K562 (cell line): ENCODE measurements at regions not wholly inside any gene's neighbourhood (a gene's known extent, or its start where the extent isn't known, plus 50 kb on each side); places are given as distances from the start of the nearest gene placed in this dataset.

Experiments used
- ATAC-seq: fragments of 200-7000 bp; cut with Tn5 transposase; 3 replicates; pipeline ENCODE4 v1.9.1; 2020; ENCODE audit warnings: moderate library complexity
- BruUV-seq: library from RNA; stranded (reverse); fragments of 400-500 nt; replicated peaks from 2 replicates; lab custom pipeline; 2021; lab: Mats Ljungman, UMichigan
- CTCF ChIA-PET: fragments of 300-600 bp; formaldehyde crosslinking; extraction: SDS; loops from one replicate; lab custom pipeline; 2021; ENCODE audit warnings: low intra/inter-chr PET ratio; lab: Yijun Ruan, JAX
- POLR2A ChIA-PET: fragments of 300-600, 350-650 bp; sonication (Branson Sonifier 250); formaldehyde crosslinking; extraction: SDS; loops from one replicate; lab custom pipeline; 2021; ENCODE audit warnings: antibody characterized with exemption, inconsistent platforms; lab: Yijun Ruan, JAX
- DNase-seq, 4 experiments: peaks; one replicate each; pipeline versions ENCODE4 v3.0.0 to v3.0.0-alpha.2; 2011 to 2018; ENCODE audit warnings: low spot score in 3 of 4, mixed read lengths in 3 of 4; ENCODE audit errors: extremely low read depth in 1 of 4
- FAIRE-seq: peaks from 2 replicates; lab custom pipeline; 2011; peaks lifted over from hg19 to GRCh38; lab: Jason Lieb, UNC
- H2AFZ ChIP-seq: 2 replicates; pipeline ENCODE4 v1.6.0; 2011; ENCODE audit warnings: low read depth, low read length, control low read depth, inconsistent platforms
- H3K27ac ChIP-seq: fragments of 200-600 bp; 3 replicates; pipeline ENCODE4 v1.8.0; 2011; ENCODE audit warnings: low read depth, mild to moderate bottlenecking, control low read depth, inconsistent platforms, low read length, moderate library complexity, mixed read lengths; ENCODE audit errors: extremely low read depth
- H3K27me3 ChIP-seq, 2 experiments: fragments of 300-600 bp in 1 of 2; 2 replicates in 1 of 2; 3 replicates in 1 of 2; pipeline versions ENCODE4 v1.6.0 to v1.8.0; 2011; ENCODE audit warnings: inconsistent platforms in 2 of 2, low read length in 2 of 2, mild to moderate bottlenecking in 1 of 2, mixed read lengths in 1 of 2, moderate library complexity in 1 of 2; ENCODE audit not compliant: control insufficient read depth in 2 of 2, insufficient read depth in 2 of 2
- H3K36me3 ChIP-seq: fragments of 300-600 bp; 3 replicates; pipeline ENCODE4 v1.8.0; 2011; ENCODE audit warnings: mild to moderate bottlenecking, low read length, inconsistent platforms; ENCODE audit not compliant: control insufficient read depth, insufficient read depth
- H3K4me1 ChIP-seq, 2 experiments: fragments of 200-600 bp in 1 of 2; replicated peaks in 1 of 2; 2 replicates in 1 of 2; 3 replicates in 1 of 2; pipeline versions ENCODE4 v1.5.1 to v1.8.0; 2011; ENCODE audit warnings: inconsistent platforms in 2 of 2, low read length in 2 of 2, mild to moderate bottlenecking in 1 of 2, mixed read lengths in 1 of 2, moderate library complexity in 1 of 2; ENCODE audit not compliant: control insufficient read depth in 2 of 2, insufficient read depth in 2 of 2
- H3K4me2 ChIP-seq: 2 replicates; pipeline ENCODE4 v1.6.1; 2011; ENCODE audit warnings: low read length, control low read depth, inconsistent platforms, mixed read lengths; ENCODE audit not compliant: insufficient read depth
- H3K4me3 ChIP-seq: fragments of 200-600 bp; sonication (generic), shearing (Covaris generic); 2 replicates; pipeline ENCODE4 v1.5.1; 2016; ENCODE audit warnings: control low read depth, inconsistent platforms
- H3K79me2 ChIP-seq: fragments of 200-600 bp; 3 replicates; pipeline ENCODE4 v1.8.0; 2011; ENCODE audit warnings: low read length, inconsistent platforms; ENCODE audit not compliant: control insufficient read depth, insufficient read depth
- H3K9ac ChIP-seq, 2 experiments: 2 replicates each; pipeline versions ENCODE4 v1.6.0 to v1.6.1; 2011; ENCODE audit warnings: low read depth in 2 of 2, low read length in 2 of 2, control low read depth in 1 of 2, inconsistent platforms in 1 of 2, mild to moderate bottlenecking in 1 of 2, mixed read lengths in 1 of 2; ENCODE audit not compliant: insufficient read depth in 1 of 2
- H3K9me1 ChIP-seq: one replicate; pipeline ENCODE4 v1.6.0; 2011; ENCODE audit warnings: inconsistent platforms, mild to moderate bottlenecking, low read length, moderate library complexity; ENCODE audit not compliant: control insufficient read depth, insufficient read depth
- H3K9me3 ChIP-seq: replicated peaks from 2 replicates; pipeline ENCODE4 v1.5.1; 2011; ENCODE audit warnings: low read depth, low read length, inconsistent platforms; ENCODE audit not compliant: control insufficient read depth, insufficient read depth
- H4K20me1 ChIP-seq: replicated peaks from 2 replicates; pipeline ENCODE4 v1.6.1; 2011; ENCODE audit warnings: low read length, inconsistent platforms, mixed read lengths; ENCODE audit not compliant: control insufficient read depth, insufficient read depth
- CEBPB ChIP-seq: fragments of 450-650 bp; IDR thresholded peaks from 2 replicates; pipeline ENCODE4 v1.6.1; 2016; ENCODE audit warnings: missing genetic modification characterization, missing compliant biosample characterization
- GTF2E2 ChIP-seq: fragments of 200-800 bp; sonication (Bioruptor generic); IDR thresholded peaks from 2 replicates; pipeline ENCODE4 v1.6.1; 2016; ENCODE audit warnings: missing genetic modification characterization, missing compliant biosample characterization
- MEIS2 ChIP-seq: fragments of 450-650 bp; IDR thresholded peaks from 2 replicates; pipeline ENCODE4 v1.6.1; 2014; ENCODE audit warnings: mild to moderate bottlenecking; ENCODE audit not compliant: partially characterized antibody
- MTA3 ChIP-seq: fragments of 450-650 bp; formaldehyde crosslinking; IDR thresholded peaks from 2 replicates; pipeline ENCODE4 v1.6.1; 2017; ENCODE audit warnings: mild to moderate bottlenecking, borderline replicate concordance
- MXI1 ChIP-seq: IDR thresholded peaks from 2 replicates; pipeline ENCODE4 v1.6.1; 2011; ENCODE audit warnings: low read depth, mild to moderate bottlenecking, improper control_type of control experiment, low read length
- RBM22 ChIP-seq: fragments of 200-400 bp; formaldehyde crosslinking; IDR thresholded peaks from 2 replicates; pipeline ENCODE4 v1.6.1; 2018; ENCODE audit warnings: low read length, low read depth; ENCODE audit not compliant: poor library complexity, severe bottlenecking
- WGBS: fragments of 100-300 bp; shearing (Covaris generic); methylation state at CpG from one replicate; pipeline ENCODE4 v1.1.6; 2016; ENCODE audit warnings: low coverage, mixed read lengths; ENCODE audit not compliant: insufficient coverage; ENCODE audit errors: missing lambda C conversion rate; 5-methylcytosine and 5-hydroxymethylcytosine counted together
- in situ Hi-C: fragments of 300-500 bp; cut with MboI; formaldehyde crosslinking; loops from 4 replicates; pipeline ENCODE4 v1.15.0; 2018; ENCODE audit warnings: inconsistent platforms, mixed read lengths
- intact Hi-C: fragments of 100-400 bp; cut with micrococcal nuclease; formaldehyde crosslinking; loops from 2 replicates; pipeline ENCODE4 v1.14.2; 2022
- TF ChIP-seq, protein P1 (sequence below), 2 experiments: IDR thresholded peaks in 1 of 2; conservative IDR thresholded peaks in 1 of 2; 2 replicates each; pipeline ENCODE4 v1.6.1; 2016; ENCODE audit warnings: low read depth in 2 of 2, mild to moderate bottlenecking in 1 of 2, missing compliant biosample characterization in 1 of 2, missing genetic modification characterization in 1 of 2, moderate library complexity in 1 of 2
- TF ChIP-seq, protein P2 (sequence below): fragments of 150-350 bp; IDR thresholded peaks from 2 replicates; pipeline ENCODE4 v1.6.1; 2014; ENCODE audit warnings: low read depth, mild to moderate bottlenecking, low read length, borderline replicate concordance
- TF ChIP-seq, protein P3 (sequence below): fragments of 200-400 bp; formaldehyde crosslinking; IDR thresholded peaks from 2 replicates; pipeline ENCODE4 v1.6.1; 2017; ENCODE audit warnings: mild to moderate bottlenecking, low read depth, low read length, moderate library complexity

DNA sequence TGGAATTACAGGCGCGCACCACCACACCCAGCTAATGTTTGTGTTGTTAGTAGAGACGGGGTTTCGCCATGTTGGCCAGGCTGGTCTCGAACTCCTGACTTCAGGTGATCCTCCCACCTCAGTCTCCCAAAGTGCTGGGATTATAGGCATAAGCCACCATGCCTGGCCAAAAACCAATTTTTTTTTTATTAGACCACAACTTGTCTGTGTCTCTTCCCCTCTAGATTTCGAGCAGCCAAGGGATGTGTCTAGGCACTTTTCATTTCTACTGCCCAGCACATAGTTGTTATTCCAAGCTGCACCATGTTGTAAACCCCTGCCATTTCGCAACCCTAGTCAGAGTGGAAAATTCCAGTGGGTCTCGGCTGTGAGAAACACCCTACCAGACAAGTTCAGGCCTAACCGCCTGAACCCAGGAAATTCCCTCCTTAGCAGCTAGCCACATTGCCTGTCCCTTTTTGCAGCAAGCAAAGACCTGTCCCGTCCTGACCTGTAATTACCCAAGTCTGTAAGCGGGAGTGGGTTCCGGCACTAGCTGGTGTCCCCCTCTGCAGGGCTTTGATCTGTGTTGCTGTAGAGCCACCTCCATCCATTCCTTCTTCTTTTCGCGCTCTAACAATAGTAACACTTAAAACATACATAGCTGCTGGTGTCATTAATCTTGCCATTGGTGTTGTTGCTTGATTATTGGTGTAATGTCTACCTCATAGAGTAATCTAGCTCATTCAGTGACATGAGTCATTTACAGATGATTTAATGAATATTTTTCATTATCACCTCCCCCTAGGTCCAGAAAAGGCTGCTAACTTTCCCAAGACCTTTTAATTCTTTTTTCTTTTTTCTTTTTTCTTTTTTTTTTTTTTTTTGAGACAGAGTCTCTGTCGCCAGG lies 77.3 kb upstream of the ATF7IP2 start:
- Histone ChIP-seq H3K4me3 (no peak overlapping the region), H4K20me1 (no peaks in the 10 kb centered on the region), H3K4me2 (peak overlapping the region; percentile 5; the same call in 1 of the 2 replicates), H2AFZ (peak overlapping the region; percentile 17; the same call in 1 of the 2 replicates), H3K27ac (no peak overlapping the region), H3K4me1 (peaks cover 11 to 22% of the 10 kb centered on the region in 2 experiments), H3K36me3 (no peaks in the 10 kb centered on the region), H3K9me3 (no peaks in the 10 kb centered on the region), H3K9me1 (no peaks in the 10 kb centered on the region), H3K79me2 (no peaks in the 10 kb centered on the region), H3K9ac (no peak overlapping the region), H3K27me3 (no peaks in the 10 kb centered on the region)
- ChIA-PET CTCF (no interaction called here), POLR2A (interaction anchor here (0.6 to 0.7 kb wide), 2 partner anchors 113 to 321 kb away, joined by 3 read pairs; no protein-coding TSS in a partner anchor)
- no peak for FAIRE-seq
- no peak for DNase-seq
- in situ Hi-C loops = no loop called here
- BruUV-seq = no TSS peak
- intact Hi-C loops = no loop called here
- WGBS = 87% methylated on average over 13 of the region's 15 CpGs
- no peak for ATAC-seq
- TF ChIP-seq, protein P1, sequence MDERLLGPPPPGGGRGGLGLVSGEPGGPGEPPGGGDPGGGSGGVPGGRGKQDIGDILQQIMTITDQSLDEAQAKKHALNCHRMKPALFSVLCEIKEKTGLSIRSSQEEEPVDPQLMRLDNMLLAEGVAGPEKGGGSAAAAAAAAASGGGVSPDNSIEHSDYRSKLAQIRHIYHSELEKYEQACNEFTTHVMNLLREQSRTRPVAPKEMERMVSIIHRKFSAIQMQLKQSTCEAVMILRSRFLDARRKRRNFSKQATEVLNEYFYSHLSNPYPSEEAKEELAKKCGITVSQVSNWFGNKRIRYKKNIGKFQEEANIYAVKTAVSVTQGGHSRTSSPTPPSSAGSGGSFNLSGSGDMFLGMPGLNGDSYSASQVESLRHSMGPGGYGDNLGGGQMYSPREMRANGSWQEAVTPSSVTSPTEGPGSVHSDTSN (CRISPR knock-in tag; IDR thresholded peaks at IDR 0.05; ENCODE audit: low read depth) = no peak
- TF ChIP-seq, protein P1 (tag; conservative IDR thresholded peaks at IDR 0.05; ENCODE audit: low read depth) = 0 out of 2 replicates have a peak, but pooled peaks have one; percentile 30
- TF ChIP-seq MEIS2 (peak; percentile 63), MTA3 (no peak), GTF2E2 (tag) (no peak), RBM22 (no peak), MXI1 (no peak), CEBPB (peak; percentile 81)
- TF ChIP-seq, protein P2, sequence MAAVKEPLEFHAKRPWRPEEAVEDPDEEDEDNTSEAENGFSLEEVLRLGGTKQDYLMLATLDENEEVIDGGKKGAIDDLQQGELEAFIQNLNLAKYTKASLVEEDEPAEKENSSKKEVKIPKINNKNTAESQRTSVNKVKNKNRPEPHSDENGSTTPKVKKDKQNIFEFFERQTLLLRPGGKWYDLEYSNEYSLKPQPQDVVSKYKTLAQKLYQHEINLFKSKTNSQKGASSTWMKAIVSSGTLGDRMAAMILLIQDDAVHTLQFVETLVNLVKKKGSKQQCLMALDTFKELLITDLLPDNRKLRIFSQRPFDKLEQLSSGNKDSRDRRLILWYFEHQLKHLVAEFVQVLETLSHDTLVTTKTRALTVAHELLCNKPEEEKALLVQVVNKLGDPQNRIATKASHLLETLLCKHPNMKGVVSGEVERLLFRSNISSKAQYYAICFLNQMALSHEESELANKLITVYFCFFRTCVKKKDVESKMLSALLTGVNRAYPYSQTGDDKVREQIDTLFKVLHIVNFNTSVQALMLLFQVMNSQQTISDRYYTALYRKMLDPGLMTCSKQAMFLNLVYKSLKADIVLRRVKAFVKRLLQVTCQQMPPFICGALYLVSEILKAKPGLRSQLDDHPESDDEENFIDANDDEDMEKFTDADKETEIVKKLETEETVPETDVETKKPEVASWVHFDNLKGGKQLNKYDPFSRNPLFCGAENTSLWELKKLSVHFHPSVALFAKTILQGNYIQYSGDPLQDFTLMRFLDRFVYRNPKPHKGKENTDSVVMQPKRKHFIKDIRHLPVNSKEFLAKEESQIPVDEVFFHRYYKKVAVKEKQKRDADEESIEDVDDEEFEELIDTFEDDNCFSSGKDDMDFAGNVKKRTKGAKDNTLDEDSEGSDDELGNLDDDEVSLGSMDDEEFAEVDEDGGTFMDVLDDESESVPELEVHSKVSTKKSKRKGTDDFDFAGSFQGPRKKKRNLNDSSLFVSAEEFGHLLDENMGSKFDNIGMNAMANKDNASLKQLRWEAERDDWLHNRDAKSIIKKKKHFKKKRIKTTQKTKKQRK = no peak
- TF ChIP-seq, protein P3, sequence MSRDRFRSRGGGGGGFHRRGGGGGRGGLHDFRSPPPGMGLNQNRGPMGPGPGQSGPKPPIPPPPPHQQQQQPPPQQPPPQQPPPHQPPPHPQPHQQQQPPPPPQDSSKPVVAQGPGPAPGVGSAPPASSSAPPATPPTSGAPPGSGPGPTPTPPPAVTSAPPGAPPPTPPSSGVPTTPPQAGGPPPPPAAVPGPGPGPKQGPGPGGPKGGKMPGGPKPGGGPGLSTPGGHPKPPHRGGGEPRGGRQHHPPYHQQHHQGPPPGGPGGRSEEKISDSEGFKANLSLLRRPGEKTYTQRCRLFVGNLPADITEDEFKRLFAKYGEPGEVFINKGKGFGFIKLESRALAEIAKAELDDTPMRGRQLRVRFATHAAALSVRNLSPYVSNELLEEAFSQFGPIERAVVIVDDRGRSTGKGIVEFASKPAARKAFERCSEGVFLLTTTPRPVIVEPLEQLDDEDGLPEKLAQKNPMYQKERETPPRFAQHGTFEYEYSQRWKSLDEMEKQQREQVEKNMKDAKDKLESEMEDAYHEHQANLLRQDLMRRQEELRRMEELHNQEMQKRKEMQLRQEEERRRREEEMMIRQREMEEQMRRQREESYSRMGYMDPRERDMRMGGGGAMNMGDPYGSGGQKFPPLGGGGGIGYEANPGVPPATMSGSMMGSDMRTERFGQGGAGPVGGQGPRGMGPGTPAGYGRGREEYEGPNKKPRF = no peak
